ENCODE measurements at regions not wholly inside any gene's neighbourhood (a gene's known extent, or its start where the extent isn't known, plus 50 kb on each side); places are given as distances from the start of the nearest gene placed in this dataset.

DNA sequence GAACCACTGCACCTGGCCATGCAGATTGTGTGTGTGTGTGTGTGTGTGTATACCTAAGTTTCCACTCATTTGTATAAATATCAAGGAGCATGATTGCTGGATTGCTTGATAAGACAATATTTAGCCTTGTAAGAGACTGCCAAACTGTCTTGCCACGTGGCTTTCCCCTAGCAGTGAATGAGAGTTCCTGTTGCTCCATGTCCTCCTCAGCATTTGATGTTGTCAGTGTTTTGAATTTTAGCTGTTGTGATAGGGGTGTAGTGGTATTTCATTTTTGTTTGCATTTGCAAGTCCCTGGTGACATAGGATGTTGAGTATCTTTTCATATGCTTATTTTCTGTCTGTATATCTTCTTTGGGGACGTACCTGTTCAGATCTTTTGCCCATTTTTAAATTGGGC, 99.0 kb upstream of the ZNF536 start:
- TF ChIP-seq, protein P1, sequence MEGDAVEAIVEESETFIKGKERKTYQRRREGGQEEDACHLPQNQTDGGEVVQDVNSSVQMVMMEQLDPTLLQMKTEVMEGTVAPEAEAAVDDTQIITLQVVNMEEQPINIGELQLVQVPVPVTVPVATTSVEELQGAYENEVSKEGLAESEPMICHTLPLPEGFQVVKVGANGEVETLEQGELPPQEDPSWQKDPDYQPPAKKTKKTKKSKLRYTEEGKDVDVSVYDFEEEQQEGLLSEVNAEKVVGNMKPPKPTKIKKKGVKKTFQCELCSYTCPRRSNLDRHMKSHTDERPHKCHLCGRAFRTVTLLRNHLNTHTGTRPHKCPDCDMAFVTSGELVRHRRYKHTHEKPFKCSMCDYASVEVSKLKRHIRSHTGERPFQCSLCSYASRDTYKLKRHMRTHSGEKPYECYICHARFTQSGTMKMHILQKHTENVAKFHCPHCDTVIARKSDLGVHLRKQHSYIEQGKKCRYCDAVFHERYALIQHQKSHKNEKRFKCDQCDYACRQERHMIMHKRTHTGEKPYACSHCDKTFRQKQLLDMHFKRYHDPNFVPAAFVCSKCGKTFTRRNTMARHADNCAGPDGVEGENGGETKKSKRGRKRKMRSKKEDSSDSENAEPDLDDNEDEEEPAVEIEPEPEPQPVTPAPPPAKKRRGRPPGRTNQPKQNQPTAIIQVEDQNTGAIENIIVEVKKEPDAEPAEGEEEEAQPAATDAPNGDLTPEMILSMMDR (IDR thresholded peaks at IDR 0.05) = no peak
- TF ChIP-seq POLR2AphosphoS5 (IDR thresholded peaks at IDR 0.05; ENCODE audit: insufficient read depth in 1 of 2, low read depth in 1 of 2) = no peak
- TF ChIP-seq POLR2A (IDR thresholded peaks at IDR 0.05) = no peak
